Suppressor macrophage treated with lipopolysaccharide for 1 hour (primary cell): ENCODE measurements at regions not wholly inside any gene's neighbourhood (a gene's known extent, or its start where the extent isn't known, plus 50 kb on each side); places are given as distances from the start of the nearest gene placed in this dataset.
A peak's percentile ranks its signal among the peaks of the same experiment; 100 is the strongest.

Experiments
- DNase-seq, 3 donors: peaks; one replicate each; pipeline ENCODE4 v3.0.0-alpha.2; 2020 to 2022

GRCh38 chr14:95466506-95466905 is 49.9 kb downstream of the SYNE3 start:
- no peak for DNase-seq

- no peak for DNase-seq
Measured at GRCh38 chr14:95465936-95466335, 50.5 kb downstream of the SYNE3 start.

GRCh38 chr14:95465358-95465757 is 51.1 kb downstream of the SYNE3 start:
- no peak for DNase-seq

- DNase-seq, result no peak
Measured at GRCh38 chr14:95464514-95464913, 51.9 kb downstream of the SYNE3 start.

GRCh38 chr14:95464103-95464502 is 52.3 kb downstream of the SYNE3 start:
- no peak for DNase-seq

- no peak for DNase-seq
Measured at GRCh38 chr14:95463171-95463901, 53.1 kb downstream of the SYNE3 start.

GRCh38 chr14:95462491-95462890 is 54.0 kb downstream of the SYNE3 start:
- DNase-seq, result no peak

- DNase-seq, result no peak
Measured at GRCh38 chr14:95460647-95461478, 55.6 kb downstream of the SYNE3 start.

- DNase-seq, result no peak
Measured at GRCh38 chr14:95458906-95459305, 57.5 kb downstream of the SYNE3 start.

GRCh38 chr14:95458459-95458858 is 58.0 kb downstream of the SYNE3 start:
- no peak for DNase-seq

GRCh38 chr14:95456281-95456680 is 60.2 kb downstream of the SYNE3 start:
- no peak for DNase-seq

GRCh38 chr14:95455246-95455645 is 61.2 kb downstream of the SYNE3 start:
- DNase-seq, result no peak

GRCh38 chr14:95453713-95453980 is 62.8 kb downstream of the SYNE3 start:
- no peak for DNase-seq

GRCh38 chr14:95452893-95453712 is 63.3 kb downstream of the SYNE3 start:
- DNase-seq, result no peak

- peak in 2 of 3 donors; percentile 7 to 16 for DNase-seq
Measured at GRCh38 chr14:95452176-95452892, 64.1 kb downstream of the SYNE3 start.

- DNase-seq, result no peak
Measured at GRCh38 chr14:95449131-95449530, 67.3 kb downstream of the SYNE3 start.

- DNase-seq, result no peak
Measured at GRCh38 chr14:95446470-95446869, 70.0 kb downstream of the SYNE3 start.

- DNase-seq, result no peak
Measured at GRCh38 chr14:95445676-95446075, 70.8 kb downstream of the SYNE3 start.

GRCh38 chr14:95445161-95445560 is 71.3 kb downstream of the SYNE3 start:
- DNase-seq, result no peak

- no peak for DNase-seq
Measured at GRCh38 chr14:95444132-95445129, 72.0 kb downstream of the SYNE3 start.

GRCh38 chr14:95442633-95443021 is 73.8 kb downstream of the SYNE3 start:
- DNase-seq, result peak; percentile 69 to 84 (median 84)
